GM12864 (cell line): ENCODE measurements at regions not wholly inside any gene's neighbourhood (a gene's known extent, or its start where the extent isn't known, plus 50 kb on each side); places are given as distances from the start of the nearest gene placed in this dataset.

Experiments
- DNase-seq: peaks from one replicate; pipeline ENCODE4 v3.0.0-alpha.2; 2011; ENCODE audit warnings: low read depth
- H3K4me3 ChIP-seq: 2 replicates; pipeline ENCODE4 v1.5.1; 2011; ENCODE audit warnings: mild to moderate bottlenecking, low read depth, low read length, control low read depth
- TF ChIP-seq, protein P1 (sequence below): IDR thresholded peaks from 2 replicates; pipeline ENCODE4 v1.5.1; 2011; ENCODE audit warnings: low read depth, mild to moderate bottlenecking, moderate library complexity, low read length, control low read depth, inconsistent platforms; ENCODE audit errors: missing control alignments

DNA sequence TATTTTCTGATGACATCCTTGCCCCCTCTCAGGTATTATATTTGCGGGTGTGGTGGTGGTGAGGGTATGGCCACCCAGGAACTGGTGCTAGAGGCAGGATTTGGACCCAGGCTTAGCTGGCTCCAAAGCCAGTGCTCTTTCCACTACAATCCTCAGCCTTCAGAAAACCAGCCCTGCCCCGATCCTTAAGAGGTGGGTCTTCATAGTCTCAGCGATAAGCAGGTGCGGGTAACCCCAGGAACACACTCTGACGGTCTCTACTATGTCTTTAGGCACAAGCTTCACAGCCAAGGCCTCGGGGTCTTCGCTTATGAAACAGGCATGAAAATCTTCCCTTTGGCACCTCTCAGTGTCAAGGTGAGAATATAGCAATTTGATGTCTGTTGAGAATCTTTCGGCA is 169.3 kb downstream of the FGF18 start:
- H3K4me3 ChIP-seq, result no peak overlapping the region
- DNase-seq, result no peak
- TF ChIP-seq, protein P1, sequence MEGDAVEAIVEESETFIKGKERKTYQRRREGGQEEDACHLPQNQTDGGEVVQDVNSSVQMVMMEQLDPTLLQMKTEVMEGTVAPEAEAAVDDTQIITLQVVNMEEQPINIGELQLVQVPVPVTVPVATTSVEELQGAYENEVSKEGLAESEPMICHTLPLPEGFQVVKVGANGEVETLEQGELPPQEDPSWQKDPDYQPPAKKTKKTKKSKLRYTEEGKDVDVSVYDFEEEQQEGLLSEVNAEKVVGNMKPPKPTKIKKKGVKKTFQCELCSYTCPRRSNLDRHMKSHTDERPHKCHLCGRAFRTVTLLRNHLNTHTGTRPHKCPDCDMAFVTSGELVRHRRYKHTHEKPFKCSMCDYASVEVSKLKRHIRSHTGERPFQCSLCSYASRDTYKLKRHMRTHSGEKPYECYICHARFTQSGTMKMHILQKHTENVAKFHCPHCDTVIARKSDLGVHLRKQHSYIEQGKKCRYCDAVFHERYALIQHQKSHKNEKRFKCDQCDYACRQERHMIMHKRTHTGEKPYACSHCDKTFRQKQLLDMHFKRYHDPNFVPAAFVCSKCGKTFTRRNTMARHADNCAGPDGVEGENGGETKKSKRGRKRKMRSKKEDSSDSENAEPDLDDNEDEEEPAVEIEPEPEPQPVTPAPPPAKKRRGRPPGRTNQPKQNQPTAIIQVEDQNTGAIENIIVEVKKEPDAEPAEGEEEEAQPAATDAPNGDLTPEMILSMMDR, result no peak

DNA sequence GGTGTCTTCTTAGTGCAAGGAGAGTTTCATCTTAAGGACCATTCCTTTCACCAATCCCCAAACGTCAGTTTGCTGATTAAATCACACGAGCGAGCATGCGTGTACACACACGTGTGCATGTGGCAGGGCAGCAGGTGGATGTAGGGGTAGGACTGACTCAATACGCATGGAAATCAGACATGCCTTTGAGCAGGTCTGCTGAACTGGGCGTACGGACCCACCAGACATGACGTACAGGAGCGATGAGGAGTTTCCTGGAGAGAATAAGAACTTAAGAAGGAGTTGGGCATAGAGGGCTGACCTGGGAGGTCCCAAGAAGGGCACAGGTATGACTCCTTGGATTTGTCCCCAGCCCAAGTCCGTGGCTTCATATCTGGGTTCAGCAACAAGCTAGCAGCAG is 170.0 kb downstream of the FGF18 start:
- TF ChIP-seq, protein P1, result no peak
- no peak overlapping the region for H3K4me3 ChIP-seq
- DNase-seq, result no peak

DNA sequence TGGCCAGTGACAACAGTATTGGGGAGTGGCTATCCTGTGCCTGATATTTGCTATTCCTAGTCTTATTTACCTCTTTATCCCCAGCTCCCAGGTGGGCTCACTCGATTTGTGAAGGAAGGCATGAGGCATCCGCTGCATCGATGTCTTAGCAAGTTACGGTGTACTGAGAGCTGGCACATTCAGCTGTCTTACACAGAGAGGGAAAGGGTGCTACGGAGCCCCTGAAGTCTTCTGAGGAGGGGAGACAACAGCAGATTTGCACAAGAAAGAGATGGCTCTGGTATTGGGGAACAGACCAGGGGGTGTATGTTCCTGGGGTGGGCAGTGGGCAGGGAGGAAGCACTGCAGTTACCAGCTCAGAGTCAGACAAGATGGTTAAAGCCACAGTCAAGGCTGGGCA is 172.6 kb downstream of the FGF18 start:
- no peak for DNase-seq
- TF ChIP-seq, protein P1, result no peak
- H3K4me3 ChIP-seq, result no peak overlapping the region

DNA sequence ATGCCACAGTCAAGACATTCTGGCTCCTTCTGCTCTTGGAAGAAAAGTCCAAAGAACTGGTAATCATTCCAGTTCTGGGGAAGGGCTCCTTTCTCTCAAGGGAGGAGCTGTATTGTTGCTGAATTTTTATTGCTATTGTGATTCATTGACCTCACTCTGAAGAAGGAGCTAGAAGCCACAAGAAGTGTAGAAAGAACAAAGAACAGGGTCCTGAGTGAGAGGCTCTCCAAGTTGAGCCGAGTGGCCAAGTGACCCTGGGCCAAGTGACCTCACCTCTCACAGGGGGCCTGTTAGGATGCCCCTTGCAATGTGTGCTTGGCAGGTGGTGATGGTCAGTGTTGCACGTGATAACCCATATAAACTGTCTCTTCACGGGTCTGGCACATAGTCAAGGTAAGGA is 173.3 kb downstream of the FGF18 start:
- TF ChIP-seq, protein P1, result no peak
- no peak overlapping the region for H3K4me3 ChIP-seq

DNA sequence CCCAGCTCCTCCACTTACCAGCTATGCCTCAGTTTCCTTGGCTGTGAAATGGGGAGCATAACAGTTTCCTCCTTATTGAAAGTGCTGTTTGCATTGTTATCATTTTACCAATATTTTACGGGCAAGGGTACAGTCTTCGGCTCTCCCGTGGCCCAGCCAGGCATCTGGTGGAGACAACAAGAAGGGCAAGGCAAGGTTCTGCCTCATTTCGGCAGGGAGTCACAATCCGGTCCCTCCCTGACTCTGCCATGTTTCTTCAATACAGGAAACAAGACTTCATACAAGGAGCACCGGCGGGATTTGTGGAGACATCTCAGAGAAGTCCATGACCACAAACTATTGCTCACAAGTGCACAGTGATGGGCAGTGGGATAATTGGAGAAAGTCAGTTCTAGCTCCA is 174.0 kb downstream of the FGF18 start:
- TF ChIP-seq, protein P1, result no peak
- H3K4me3 ChIP-seq, result no peak overlapping the region

More for the DNA sequence above, 173.3 kb downstream of the FGF18 start:
- DNase-seq, result no peak

DNA sequence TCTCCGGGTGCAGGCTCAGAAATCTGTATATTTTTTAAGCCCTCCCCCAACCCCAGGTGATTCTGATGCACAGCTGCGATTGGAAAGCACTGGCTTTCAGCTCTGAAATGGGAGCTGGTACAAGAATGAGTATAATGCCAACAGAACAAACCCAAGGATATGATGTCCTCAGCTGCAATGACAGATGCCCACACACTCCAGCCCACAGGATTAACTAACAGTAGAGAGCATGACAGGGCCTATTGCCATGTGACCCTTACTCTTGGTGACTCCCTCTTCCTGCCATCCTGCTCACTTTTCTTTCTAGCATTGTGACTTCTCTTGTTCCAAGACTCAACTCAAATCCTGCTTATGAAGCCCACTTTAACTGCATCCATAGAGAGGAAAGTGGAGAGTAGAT is 174.5 kb downstream of the FGF18 start:
- no peak for DNase-seq
- TF ChIP-seq, protein P1, result no peak
- no peak overlapping the region for H3K4me3 ChIP-seq

More for the DNA sequence above, 174.0 kb downstream of the FGF18 start:
- no peak for DNase-seq

DNA sequence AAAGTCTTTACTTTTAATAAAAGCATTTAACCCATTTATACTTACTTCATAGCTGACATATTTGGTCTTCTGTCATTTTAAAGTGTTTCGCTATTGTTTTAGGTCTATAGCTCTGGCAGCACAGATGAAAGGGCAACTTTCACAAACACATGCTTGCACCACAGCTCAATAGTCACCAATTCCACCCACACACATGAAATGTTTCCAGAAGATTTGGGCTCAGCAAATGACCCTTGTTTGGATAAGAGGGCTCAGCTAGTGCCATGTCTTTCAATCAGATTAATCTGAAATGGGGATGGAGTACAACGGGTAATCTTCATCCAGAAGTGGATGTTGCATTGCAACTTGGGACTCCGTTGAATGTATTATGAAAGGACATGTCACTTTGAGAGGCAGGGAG is 176.0 kb downstream of the FGF18 start:
- H3K4me3 ChIP-seq, result no peak overlapping the region
- TF ChIP-seq, protein P1, result no peak
- DNase-seq, result no peak
